Neural progenitor cell (in vitro differentiated cells): ENCODE measurements at regions not wholly inside any gene's neighbourhood (a gene's known extent, or its start where the extent isn't known, plus 50 kb on each side); places are given as distances from the start of the nearest gene placed in this dataset.

Source experiments
- CTCF ChIP-seq: fragments of 200-600 bp; sonication (generic); IDR thresholded peaks from 2 replicates; pipeline ENCODE4 v1.5.1; 2017; ENCODE audit warnings: antibody characterized with exemption, mild to moderate bottlenecking
- EZH2phosphoT487 ChIP-seq: fragments of 200-600 bp; sonication (generic); IDR thresholded peaks from 2 replicates; pipeline ENCODE4 v1.6.1; 2017; ENCODE audit warnings: antibody characterized with exemption

GRCh38 chr5:60297658-60298057, 402.3 kb downstream of the DEPDC1B start:
- TF ChIP-seq CTCF, result no peak
- TF ChIP-seq EZH2phosphoT487, result no peak
